MCF 10A (cell line): ENCODE measurements at regions not wholly inside any gene's neighbourhood (a gene's known extent, or its start where the extent isn't known, plus 50 kb on each side); places are given as distances from the start of the nearest gene placed in this dataset.

Experiments used
- BruUV-seq: library from RNA; stranded (reverse); fragments of 400-500 nt; replicated peaks from 2 replicates; lab custom pipeline; 2021; lab: Mats Ljungman, UMichigan
- CTCF ChIA-PET: fragments of 300-600 bp; sonication (Branson Sonifier 250); formaldehyde crosslinking; extraction: SDS; loops from one replicate; lab custom pipeline; 2021; ENCODE audit warnings: antibody characterized with exemption, inconsistent platforms; lab: Yijun Ruan, JAX
- POLR2A ChIA-PET: fragments of 300-600, 350-650 bp; sonication (Branson Sonifier 250); formaldehyde crosslinking; extraction: SDS; loops from one replicate; lab custom pipeline; 2020; ENCODE audit warnings: antibody characterized with exemption, inconsistent platforms; lab: Yijun Ruan, JAX
- DNase-seq: peaks from one replicate; pipeline ENCODE4 v3.0.0-alpha.2; 2018; ENCODE audit not compliant: unreplicated experiment
- H3K27ac Mint-ChIP-seq: one replicate; pipeline ENCODE4 v1.8.0; 2022; ENCODE audit warnings: mild to moderate bottlenecking, low read depth, mixed read lengths; ENCODE audit not compliant: unreplicated experiment
- H3K27me3 Mint-ChIP-seq: one replicate; pipeline ENCODE4 v1.8.0; 2022; ENCODE audit warnings: mixed read lengths; ENCODE audit not compliant: insufficient read depth, unreplicated experiment
- H3K36me3 Mint-ChIP-seq: one replicate; pipeline ENCODE4 v1.8.0; 2022; ENCODE audit warnings: mild to moderate bottlenecking, moderate library complexity, mixed read lengths; ENCODE audit not compliant: insufficient read depth, unreplicated experiment
- H3K4me1 Mint-ChIP-seq: one replicate; pipeline ENCODE4 v1.8.0; 2022; ENCODE audit warnings: mixed read lengths; ENCODE audit not compliant: insufficient read depth, unreplicated experiment
- H3K4me3 Mint-ChIP-seq: one replicate; pipeline ENCODE4 v1.8.0; 2022; ENCODE audit warnings: mild to moderate bottlenecking, moderate library complexity, mixed read lengths; ENCODE audit not compliant: unreplicated experiment
- H3K9me3 Mint-ChIP-seq: one replicate; pipeline ENCODE4 v1.8.0; 2022; ENCODE audit warnings: mixed read lengths; ENCODE audit not compliant: unreplicated experiment
- intact Hi-C: fragments of 100-400 bp; cut with micrococcal nuclease; formaldehyde crosslinking; loops from 2 replicates; pipeline ENCODE4 v1.14.1; 2022
- TF ChIP-seq, protein P1 (sequence below): fragments of 200-600 bp; IDR thresholded peaks from one replicate; pipeline ENCODE4 v1.8.0; 2022; ENCODE audit warnings: antibody characterized with exemption, mild to moderate bottlenecking; ENCODE audit not compliant: unreplicated experiment

DNA sequence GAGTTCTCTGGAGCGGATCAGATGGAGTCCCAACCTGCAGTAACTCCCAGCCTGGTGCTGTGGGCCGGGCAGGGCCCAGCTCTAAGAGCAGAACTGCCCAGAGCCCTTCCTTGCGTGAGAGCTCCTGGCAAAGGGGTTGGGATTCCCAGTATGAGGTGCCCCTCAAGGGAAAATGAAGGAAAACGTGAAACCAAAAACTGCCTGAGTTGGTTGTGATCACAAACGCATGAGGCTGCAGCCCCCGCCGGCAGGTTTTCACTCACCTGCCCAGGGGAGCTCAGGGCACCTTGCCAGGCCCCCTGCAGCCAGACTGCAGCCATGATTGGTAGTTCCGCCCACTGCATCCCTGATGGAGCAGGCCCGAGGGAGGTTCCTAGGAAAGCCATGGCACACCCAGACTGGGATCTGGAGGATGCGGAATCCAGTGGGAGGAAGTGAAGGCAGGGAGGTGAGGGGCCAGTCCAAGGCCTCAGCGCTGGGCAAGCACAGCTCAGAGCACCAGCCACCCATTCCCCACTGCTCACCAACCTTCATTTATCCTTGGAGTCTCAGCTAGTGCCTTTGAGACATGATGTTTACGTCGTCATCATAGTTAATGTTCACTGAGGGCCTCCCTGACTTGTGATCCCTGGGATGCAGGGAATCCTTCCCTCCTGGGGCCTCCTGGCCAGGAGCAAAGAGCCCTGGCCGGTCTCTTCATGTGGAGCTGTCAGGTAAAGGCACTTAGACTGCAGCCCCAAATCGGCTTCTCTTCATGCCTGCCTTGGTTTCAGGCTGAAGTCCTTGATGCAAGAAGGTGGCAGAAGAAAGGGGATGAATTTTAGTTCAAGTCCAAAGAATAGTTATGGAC, 103.2 kb downstream of the INHBB start:
- CTCF ChIA-PET: interaction anchor here (0.6 to 1.8 kb wide), 4 partner anchors 8 to 232 kb away, joined by 3 to 4 read pairs (median 3); no protein-coding TSS in a partner anchor

DNA sequence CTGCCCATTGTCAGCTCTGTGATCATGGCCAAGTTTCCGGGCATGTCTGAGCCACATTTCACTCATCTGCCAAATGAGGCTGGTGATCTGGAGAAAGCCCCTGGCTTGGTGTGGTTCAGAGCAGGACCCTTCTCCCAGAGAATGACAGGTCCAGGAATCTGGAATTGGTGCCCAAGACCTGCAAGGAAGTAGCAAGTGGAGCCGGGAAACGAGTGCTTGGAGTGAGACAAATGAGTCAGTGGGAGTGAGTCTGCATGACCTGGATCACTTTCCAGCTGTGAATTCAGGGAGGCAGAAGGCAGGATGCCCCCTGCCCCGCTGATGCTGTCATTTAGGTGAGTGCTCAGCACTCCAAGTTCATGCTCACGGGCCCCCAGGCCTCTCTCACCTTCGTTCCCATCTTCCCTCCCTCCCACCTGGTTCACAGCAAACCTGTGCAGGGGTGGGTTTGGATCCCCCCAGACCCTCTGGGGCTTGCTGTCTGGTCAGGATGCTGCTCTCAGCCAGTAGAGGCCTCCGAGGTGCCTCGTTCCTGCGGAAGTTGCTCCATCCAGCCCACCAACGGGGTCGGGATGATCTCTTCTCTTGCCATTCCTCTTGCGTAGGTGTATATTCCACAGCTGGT, 104.4 kb downstream of the INHBB start:
- Mint-ChIP-seq H3K9me3 (no peaks in the 10 kb centered on the region), H3K4me3 (no peak overlapping the region), H3K27me3 (no peaks in the 10 kb centered on the region), H3K27ac (no peak overlapping the region), H3K4me1 (peaks cover 13% of the 10 kb centered on the region), H3K36me3 (no peaks in the 10 kb centered on the region)
- ChIA-PET POLR2A (no interaction called here), CTCF (no interaction called here)
- no peak for DNase-seq
- TF ChIP-seq, protein P1, sequence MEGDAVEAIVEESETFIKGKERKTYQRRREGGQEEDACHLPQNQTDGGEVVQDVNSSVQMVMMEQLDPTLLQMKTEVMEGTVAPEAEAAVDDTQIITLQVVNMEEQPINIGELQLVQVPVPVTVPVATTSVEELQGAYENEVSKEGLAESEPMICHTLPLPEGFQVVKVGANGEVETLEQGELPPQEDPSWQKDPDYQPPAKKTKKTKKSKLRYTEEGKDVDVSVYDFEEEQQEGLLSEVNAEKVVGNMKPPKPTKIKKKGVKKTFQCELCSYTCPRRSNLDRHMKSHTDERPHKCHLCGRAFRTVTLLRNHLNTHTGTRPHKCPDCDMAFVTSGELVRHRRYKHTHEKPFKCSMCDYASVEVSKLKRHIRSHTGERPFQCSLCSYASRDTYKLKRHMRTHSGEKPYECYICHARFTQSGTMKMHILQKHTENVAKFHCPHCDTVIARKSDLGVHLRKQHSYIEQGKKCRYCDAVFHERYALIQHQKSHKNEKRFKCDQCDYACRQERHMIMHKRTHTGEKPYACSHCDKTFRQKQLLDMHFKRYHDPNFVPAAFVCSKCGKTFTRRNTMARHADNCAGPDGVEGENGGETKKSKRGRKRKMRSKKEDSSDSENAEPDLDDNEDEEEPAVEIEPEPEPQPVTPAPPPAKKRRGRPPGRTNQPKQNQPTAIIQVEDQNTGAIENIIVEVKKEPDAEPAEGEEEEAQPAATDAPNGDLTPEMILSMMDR: no peak
- intact Hi-C loops: no loop called here
- no TSS peak for BruUV-seq

More for the DNA sequence above, 103.2 kb downstream of the INHBB start:
- Mint-ChIP-seq H3K27me3 (no peaks in the 10 kb centered on the region), H3K4me3 (no peak overlapping the region), H3K36me3 (no peaks in the 10 kb centered on the region), H3K27ac (no peak overlapping the region), H3K9me3 (no peaks in the 10 kb centered on the region), H3K4me1 (peaks cover 5% of the 10 kb centered on the region)
- intact Hi-C loops: no loop called here
- DNase-seq: no peak
- TF ChIP-seq, protein P1: no peak
- BruUV-seq: no TSS peak
- POLR2A ChIA-PET: no interaction called here

DNA sequence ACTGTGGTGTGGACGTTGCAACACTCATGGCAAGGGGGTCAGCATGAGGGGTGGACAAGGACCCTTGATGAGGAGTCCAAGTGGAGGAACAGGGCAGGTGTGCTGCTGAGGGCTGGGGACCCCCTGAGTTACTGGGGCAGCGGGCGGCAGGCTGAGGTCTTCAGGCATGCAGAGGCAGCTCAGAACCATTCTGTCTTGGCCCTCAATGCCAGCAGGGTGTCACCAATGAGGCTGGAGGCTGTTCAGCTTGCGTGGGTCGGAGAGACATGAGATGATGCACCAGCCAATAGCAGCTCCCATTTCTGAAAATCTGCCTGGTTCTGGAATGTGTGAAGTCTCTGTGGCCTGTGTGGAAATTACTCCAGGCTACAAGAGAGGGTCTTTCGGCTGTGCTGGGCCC, 105.4 kb downstream of the INHBB start:
- no TSS peak for BruUV-seq

DNA sequence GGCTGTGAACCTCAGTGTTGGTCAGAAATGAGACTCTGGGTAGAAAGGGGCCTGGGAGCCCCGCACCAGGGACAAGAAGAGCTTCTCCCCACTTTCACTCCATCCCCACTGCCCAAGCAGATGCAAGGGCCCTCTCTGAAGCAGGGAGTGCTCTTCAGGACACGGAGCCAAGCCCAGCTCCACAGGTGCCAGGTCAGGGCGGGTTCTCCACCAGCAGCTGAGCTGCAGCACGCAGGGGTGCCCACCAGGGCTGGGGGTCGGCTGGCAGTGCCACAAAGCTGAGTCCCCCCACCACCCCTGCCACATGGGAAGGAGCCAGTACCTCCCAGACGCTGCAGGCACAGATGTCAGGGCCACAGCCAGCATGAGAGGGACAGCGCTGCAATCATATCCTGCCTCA, 106.2 kb downstream of the INHBB start:
- no peak overlapping the region for H3K27ac Mint-ChIP-seq
- no TSS peak for BruUV-seq
- no peak overlapping the region for H3K4me3 Mint-ChIP-seq
- H3K27me3 Mint-ChIP-seq: no peaks in the 10 kb centered on the region
- ChIA-PET POLR2A (no interaction called here), CTCF (no interaction called here)
- H3K36me3 Mint-ChIP-seq: no peaks in the 10 kb centered on the region
- intact Hi-C loops: no loop called here
- H3K4me1 Mint-ChIP-seq: peaks cover 15% of the 10 kb centered on the region
- peaks cover 5% of the 10 kb centered on the region for H3K9me3 Mint-ChIP-seq
- TF ChIP-seq, protein P1: no peak
- no peak for DNase-seq

More for the DNA sequence above, 105.4 kb downstream of the INHBB start:
- Mint-ChIP-seq H3K9me3 (no peaks in the 10 kb centered on the region), H3K4me1 (peaks cover 15% of the 10 kb centered on the region), H3K36me3 (no peaks in the 10 kb centered on the region), H3K27me3 (no peaks in the 10 kb centered on the region), H3K27ac (no peak overlapping the region), H3K4me3 (no peak overlapping the region)
- CTCF ChIA-PET: no interaction called here
- TF ChIP-seq, protein P1: no peak
- no peak for DNase-seq
- intact Hi-C loops: no loop called here
- POLR2A ChIA-PET: no interaction called here
